ENCODE measurements at regions not wholly inside any gene's neighbourhood (a gene's known extent, or its start where the extent isn't known, plus 50 kb on each side); places are given as distances from the start of the nearest gene placed in this dataset.

DNA sequence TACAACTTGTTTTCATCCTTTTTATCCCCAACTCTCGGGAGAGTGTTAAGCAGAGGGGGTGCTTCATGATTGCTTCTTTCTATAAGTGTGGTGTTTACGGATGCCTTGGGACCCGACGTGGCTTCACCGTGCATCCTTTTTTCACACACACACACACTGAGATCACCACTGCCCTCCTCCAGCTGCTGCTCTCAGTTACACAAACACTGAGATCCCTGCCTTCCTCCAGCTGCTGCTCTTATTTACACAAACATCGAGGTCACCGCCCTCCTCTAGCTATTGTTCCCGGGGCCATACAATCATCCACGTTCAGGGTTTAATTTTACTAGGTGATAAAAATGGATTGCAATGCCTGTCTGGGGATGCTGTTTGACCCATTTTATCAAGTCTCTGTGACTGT is 155.4 kb upstream of the FAM9B start:
- Mint-ChIP-seq H3K36me3 (no peaks in the 10 kb centered on the region), H3K9me3 (no peaks in the 10 kb centered on the region), H3K27ac (no peak overlapping the region), H3K4me1 (no peaks in the 10 kb centered on the region), H3K27me3 (no peaks in the 10 kb centered on the region), H3K4me3 (no peak overlapping the region)
- POLR2A ChIA-PET = no interaction called here
- DNase-seq (no peak), ATAC-seq (ENCODE audit: low read depth) (no peak)

DNA sequence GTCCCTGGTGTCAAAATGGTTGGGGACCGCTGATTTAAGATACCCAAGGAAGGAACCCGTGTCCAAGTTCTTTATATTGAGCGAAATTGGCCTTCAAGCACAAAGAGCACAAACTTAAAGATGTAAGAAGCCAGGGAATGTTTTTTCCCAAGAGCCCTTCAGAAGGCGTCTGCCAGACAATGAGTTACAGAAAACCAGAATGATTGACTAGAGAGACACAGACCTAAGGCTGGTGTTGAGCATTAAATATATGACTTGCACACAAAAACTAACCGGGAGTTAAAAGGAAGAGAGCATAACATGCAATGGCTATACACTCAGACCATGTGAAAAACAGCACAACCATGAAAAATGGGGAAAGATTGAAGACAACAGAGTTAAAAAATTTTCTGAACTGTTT is 157.5 kb upstream of the FAM9B start:
- POLR2A ChIA-PET = no interaction called here
- ATAC-seq (ENCODE audit: low read depth) (no peak), DNase-seq (no peak)
- no peak overlapping the region for H3K4me3 Mint-ChIP-seq
- no peak overlapping the region for H3K27ac Mint-ChIP-seq
- no peaks in the 10 kb centered on the region for H3K27me3 Mint-ChIP-seq
- H3K9me3 Mint-ChIP-seq = no peaks in the 10 kb centered on the region
- peaks cover 2% of the 10 kb centered on the region for H3K4me1 Mint-ChIP-seq
- no peaks in the 10 kb centered on the region for H3K36me3 Mint-ChIP-seq

- no peaks in the 10 kb centered on the region for H3K9me3 Mint-ChIP-seq
- H3K4me3 Mint-ChIP-seq = no peak overlapping the region
- ATAC-seq (ENCODE audit: low read depth) (no peak), DNase-seq (no peak)
- H3K4me1 Mint-ChIP-seq = peaks cover 2% of the 10 kb centered on the region
- H3K27me3 Mint-ChIP-seq = no peaks in the 10 kb centered on the region
- no peak overlapping the region for H3K27ac Mint-ChIP-seq
- H3K36me3 Mint-ChIP-seq = no peaks in the 10 kb centered on the region
- POLR2A ChIA-PET = no interaction called here
Observed at GRCh38 chrX:9195199-9195880, 161.4 kb upstream of the FAM9B start.

- peaks cover 2% of the 10 kb centered on the region for H3K4me1 Mint-ChIP-seq
- no peaks in the 10 kb centered on the region for H3K36me3 Mint-ChIP-seq
- POLR2A ChIA-PET = no interaction called here
- H3K27ac Mint-ChIP-seq = no peak overlapping the region
- ATAC-seq (ENCODE audit: low read depth) = no peak
- DNase-seq = no peak
- H3K9me3 Mint-ChIP-seq = no peaks in the 10 kb centered on the region
- H3K4me3 Mint-ChIP-seq = no peak overlapping the region
- no peaks in the 10 kb centered on the region for H3K27me3 Mint-ChIP-seq
Observed at GRCh38 chrX:9196961-9197640, 163.2 kb upstream of the FAM9B start.

GRCh38 chrX:9204560-9204959 is 170.6 kb upstream of the FAM9B start:
- H3K27ac Mint-ChIP-seq = no peak overlapping the region
- POLR2A ChIA-PET = no interaction called here
- no peak for ATAC-seq (ENCODE audit: low read depth)
- peaks cover 2% of the 10 kb centered on the region for H3K4me1 Mint-ChIP-seq
- no peaks in the 10 kb centered on the region for H3K27me3 Mint-ChIP-seq
- peaks cover 3% of the 10 kb centered on the region for H3K9me3 Mint-ChIP-seq
- no peak overlapping the region for H3K4me3 Mint-ChIP-seq
- H3K36me3 Mint-ChIP-seq = no peaks in the 10 kb centered on the region
- no peak for DNase-seq

DNA sequence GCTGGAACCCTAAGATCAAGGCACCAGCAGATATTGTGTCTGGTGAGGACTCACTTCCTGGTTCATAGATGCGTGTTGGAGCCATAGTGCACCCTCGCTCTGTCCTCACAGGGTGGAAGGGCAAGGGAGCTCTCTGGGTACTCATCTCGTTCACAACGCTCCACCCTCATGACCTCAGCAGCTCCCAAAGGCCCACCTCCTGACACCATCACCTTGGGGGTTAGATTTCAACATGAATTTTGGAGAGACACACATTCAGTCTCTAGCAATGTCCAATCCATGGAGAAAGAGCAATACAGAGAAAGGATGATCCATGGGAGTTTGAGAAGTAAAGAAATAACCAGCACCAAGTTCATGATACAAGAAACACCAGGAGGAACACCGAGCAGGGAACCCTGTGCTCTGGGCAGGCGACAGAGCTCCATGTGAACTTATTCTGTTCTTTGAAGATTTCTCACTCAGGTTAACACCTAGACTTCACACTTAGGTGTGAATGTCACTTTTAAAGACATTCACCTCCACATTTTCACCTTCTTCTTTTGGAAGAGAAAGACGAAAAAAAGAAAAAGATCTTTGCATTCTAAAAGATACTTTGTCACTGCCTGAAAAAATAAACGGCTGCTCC is 171.8 kb upstream of the FAM9B start:
- no peak for ATAC-seq (ENCODE audit: low read depth)
- POLR2A ChIA-PET = no interaction called here
- Mint-ChIP-seq H3K36me3 (no peaks in the 10 kb centered on the region), H3K27me3 (no peaks in the 10 kb centered on the region), H3K4me1 (peaks cover 2% of the 10 kb centered on the region), H3K4me3 (no peak overlapping the region), H3K9me3 (peaks cover 3% of the 10 kb centered on the region), H3K27ac (no peak overlapping the region)
- DNase-seq = no peak

GRCh38 chrX:9207142-9207541 is 173.2 kb upstream of the FAM9B start:
- H3K4me3 Mint-ChIP-seq = no peak overlapping the region
- peaks cover 2% of the 10 kb centered on the region for H3K4me1 Mint-ChIP-seq
- no peak overlapping the region for H3K27ac Mint-ChIP-seq
- H3K9me3 Mint-ChIP-seq = peaks cover 3% of the 10 kb centered on the region
- POLR2A ChIA-PET = no interaction called here
- H3K27me3 Mint-ChIP-seq = no peaks in the 10 kb centered on the region
- no peaks in the 10 kb centered on the region for H3K36me3 Mint-ChIP-seq
- no peak for DNase-seq
- no peak for ATAC-seq (ENCODE audit: low read depth)

GRCh38 chrX:9211269-9211668 is 177.3 kb upstream of the FAM9B start:
- Mint-ChIP-seq H3K4me1 (no peaks in the 10 kb centered on the region), H3K27me3 (peaks cover 2% of the 10 kb centered on the region), H3K9me3 (peaks cover 2% of the 10 kb centered on the region), H3K27ac (no peak overlapping the region), H3K36me3 (no peaks in the 10 kb centered on the region), H3K4me3 (no peak overlapping the region)
- POLR2A ChIA-PET = no interaction called here
- DNase-seq (no peak), ATAC-seq (ENCODE audit: low read depth) (no peak)

DNA sequence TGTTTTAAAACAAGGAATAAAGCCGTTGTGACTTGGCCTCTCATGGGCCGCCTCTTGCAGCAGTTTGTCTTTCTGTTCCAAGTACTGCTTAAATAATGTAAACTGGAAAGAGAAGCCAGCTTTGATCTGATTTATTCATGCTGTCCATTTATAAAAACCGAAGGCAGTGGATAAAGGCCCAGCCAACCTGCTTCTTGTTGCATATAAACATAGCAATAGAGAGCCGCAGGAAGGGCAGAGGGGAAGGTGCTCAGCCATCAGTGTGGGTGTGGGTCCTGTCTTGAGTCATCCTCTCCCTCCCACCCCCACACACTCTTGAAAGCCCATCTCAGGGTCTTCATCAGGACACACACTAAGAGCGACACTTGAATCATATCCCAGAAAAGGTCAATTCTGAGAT is 187.9 kb upstream of the FAM9B start:
- H3K9me3 Mint-ChIP-seq = peaks cover 2% of the 10 kb centered on the region
- no peak for DNase-seq
- no peak for ATAC-seq (ENCODE audit: low read depth)
- peaks cover 2% of the 10 kb centered on the region for H3K36me3 Mint-ChIP-seq
- POLR2A ChIA-PET = no interaction called here
- no peaks in the 10 kb centered on the region for H3K4me1 Mint-ChIP-seq
- H3K4me3 Mint-ChIP-seq = no peak overlapping the region
- no peak overlapping the region for H3K27ac Mint-ChIP-seq
- no peaks in the 10 kb centered on the region for H3K27me3 Mint-ChIP-seq

DNA sequence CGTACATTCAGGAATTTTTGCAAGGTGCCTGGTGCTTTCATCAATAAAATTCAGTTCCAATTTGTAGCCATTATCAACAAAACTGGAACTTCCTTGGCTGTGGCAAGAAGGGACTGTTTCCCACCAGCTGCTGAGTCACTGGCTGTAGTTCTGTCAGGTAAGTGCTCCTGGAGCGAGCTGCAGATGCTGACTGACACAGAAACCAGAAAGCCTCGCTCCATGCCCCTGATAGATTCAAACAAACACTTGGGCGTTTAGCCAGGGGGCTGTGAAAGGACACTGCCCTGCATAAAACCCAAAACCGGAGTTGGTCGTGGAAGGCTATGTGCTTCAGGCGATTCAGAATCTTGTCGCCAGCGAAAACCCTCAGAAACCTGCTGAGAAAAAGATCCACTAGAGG is 188.4 kb upstream of the FAM9B start:
- ATAC-seq (ENCODE audit: low read depth) = no peak
- POLR2A ChIA-PET = no interaction called here
- H3K27me3 Mint-ChIP-seq = no peaks in the 10 kb centered on the region
- H3K4me1 Mint-ChIP-seq = no peaks in the 10 kb centered on the region
- H3K27ac Mint-ChIP-seq = no peak overlapping the region
- peaks cover 2% of the 10 kb centered on the region for H3K36me3 Mint-ChIP-seq
- DNase-seq = no peak
- peaks cover 2% of the 10 kb centered on the region for H3K9me3 Mint-ChIP-seq
- H3K4me3 Mint-ChIP-seq = no peak overlapping the region

DNA sequence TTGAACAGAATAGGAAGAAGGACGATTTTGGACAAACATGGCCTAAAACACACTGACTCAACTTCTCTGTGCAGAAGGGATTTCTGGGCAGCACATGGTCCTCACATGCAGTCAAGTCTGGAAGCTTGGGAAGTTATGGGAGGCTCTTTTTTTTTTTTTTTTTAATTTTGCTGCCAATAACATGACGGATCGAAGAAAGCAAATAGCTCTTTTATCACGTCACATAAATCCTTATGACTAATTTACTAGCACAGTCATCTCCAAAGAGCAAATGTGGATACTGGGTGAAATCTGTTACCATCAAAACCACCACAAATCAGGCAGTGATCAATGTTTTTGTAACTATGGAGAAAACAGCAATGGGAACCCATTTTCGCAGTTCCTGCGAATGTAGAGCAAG is 193.3 kb upstream of the FAM9B start:
- Mint-ChIP-seq H3K9me3 (peaks cover 2% of the 10 kb centered on the region), H3K27me3 (no peaks in the 10 kb centered on the region), H3K4me1 (no peaks in the 10 kb centered on the region), H3K27ac (no peak overlapping the region), H3K4me3 (no peak overlapping the region), H3K36me3 (peaks cover 2% of the 10 kb centered on the region)
- no peak for DNase-seq
- no peak for ATAC-seq (ENCODE audit: low read depth)
- POLR2A ChIA-PET = no interaction called here

DNA sequence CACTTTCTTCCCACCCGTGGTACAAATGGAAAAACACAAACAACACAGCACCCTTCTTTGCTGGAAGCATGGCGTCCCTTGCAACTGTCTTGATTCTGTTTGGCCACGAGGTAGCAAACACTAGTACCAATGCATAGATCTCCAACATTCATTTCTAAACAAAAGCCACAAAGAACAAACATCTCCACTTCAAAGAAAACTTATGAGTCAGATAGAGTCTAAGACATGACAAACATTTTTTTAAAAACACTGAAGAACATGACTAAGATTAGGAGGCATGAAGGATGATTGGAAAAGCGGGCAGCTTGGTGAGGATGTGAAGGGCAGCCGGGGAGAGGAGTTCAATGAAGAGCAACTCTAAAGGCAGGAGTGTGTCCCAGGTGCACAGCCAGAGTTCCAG is 197.6 kb upstream of the FAM9B start:
- no peaks in the 10 kb centered on the region for H3K36me3 Mint-ChIP-seq
- no peak overlapping the region for H3K4me3 Mint-ChIP-seq
- no peaks in the 10 kb centered on the region for H3K27me3 Mint-ChIP-seq
- no peak for ATAC-seq (ENCODE audit: low read depth)
- no peak overlapping the region for H3K27ac Mint-ChIP-seq
- DNase-seq = no peak
- no peaks in the 10 kb centered on the region for H3K9me3 Mint-ChIP-seq
- POLR2A ChIA-PET = no interaction called here
- H3K4me1 Mint-ChIP-seq = no peaks in the 10 kb centered on the region

GRCh38 chrX:9233141-9233540 is 199.2 kb upstream of the FAM9B start:
- DNase-seq (no peak), ATAC-seq (ENCODE audit: low read depth) (no peak)
- Mint-ChIP-seq H3K4me3 (no peak overlapping the region), H3K4me1 (no peaks in the 10 kb centered on the region), H3K27me3 (no peaks in the 10 kb centered on the region), H3K9me3 (no peaks in the 10 kb centered on the region), H3K27ac (no peak overlapping the region), H3K36me3 (no peaks in the 10 kb centered on the region)
- POLR2A ChIA-PET = no interaction called here

DNA sequence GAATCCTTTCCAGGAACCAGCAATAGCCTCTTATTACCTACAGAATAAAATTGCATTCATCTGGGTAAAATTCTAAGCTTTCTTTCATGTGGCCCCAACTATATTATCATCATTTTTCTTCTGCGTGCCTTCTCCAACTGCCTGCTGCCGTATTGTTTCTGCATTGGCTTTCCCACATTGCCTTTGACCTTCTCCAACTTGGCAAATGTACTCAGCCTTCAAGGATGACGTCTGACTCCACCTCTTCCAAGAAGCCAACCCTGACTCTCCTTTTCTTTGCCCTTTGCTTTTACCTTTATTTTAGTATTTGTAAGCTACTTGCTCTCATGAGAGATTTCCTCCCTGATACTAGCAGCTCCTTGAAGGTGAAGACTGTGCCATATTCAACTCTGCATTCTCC is 200.4 kb upstream of the FAM9B start:
- Mint-ChIP-seq H3K4me1 (no peaks in the 10 kb centered on the region), H3K36me3 (no peaks in the 10 kb centered on the region), H3K9me3 (no peaks in the 10 kb centered on the region), H3K27me3 (no peaks in the 10 kb centered on the region), H3K4me3 (no peak overlapping the region), H3K27ac (no peak overlapping the region)
- POLR2A ChIA-PET = no interaction called here
- ATAC-seq (ENCODE audit: low read depth) = no peak
- no peak for DNase-seq
